Mammary epithelial cell (primary cell): ENCODE measurements at regions not wholly inside any gene's neighbourhood (a gene's known extent, or its start where the extent isn't known, plus 50 kb on each side); places are given as distances from the start of the nearest gene placed in this dataset.

Experiments
- EZH2 ChIP-seq: IDR thresholded peaks from 2 replicates; pipeline ENCODE4 v1.6.1; 2012; ENCODE audit warnings: low read length, inconsistent platforms, borderline replicate concordance
- TF ChIP-seq, protein P1 (sequence below), 2 donors: IDR thresholded peaks in 1 of 2; conservative IDR thresholded peaks in 1 of 2; 2 replicates each; pipeline ENCODE4 v1.5.1; 2011 to 2012; ENCODE audit warnings: inconsistent platforms in 2 of 2, low read length in 2 of 2, mild to moderate bottlenecking in 2 of 2, control low read depth in 1 of 2, low read depth in 1 of 2; ENCODE audit not compliant: insufficient read depth in 1 of 2; ENCODE audit errors: extremely low read depth in 1 of 2

DNA sequence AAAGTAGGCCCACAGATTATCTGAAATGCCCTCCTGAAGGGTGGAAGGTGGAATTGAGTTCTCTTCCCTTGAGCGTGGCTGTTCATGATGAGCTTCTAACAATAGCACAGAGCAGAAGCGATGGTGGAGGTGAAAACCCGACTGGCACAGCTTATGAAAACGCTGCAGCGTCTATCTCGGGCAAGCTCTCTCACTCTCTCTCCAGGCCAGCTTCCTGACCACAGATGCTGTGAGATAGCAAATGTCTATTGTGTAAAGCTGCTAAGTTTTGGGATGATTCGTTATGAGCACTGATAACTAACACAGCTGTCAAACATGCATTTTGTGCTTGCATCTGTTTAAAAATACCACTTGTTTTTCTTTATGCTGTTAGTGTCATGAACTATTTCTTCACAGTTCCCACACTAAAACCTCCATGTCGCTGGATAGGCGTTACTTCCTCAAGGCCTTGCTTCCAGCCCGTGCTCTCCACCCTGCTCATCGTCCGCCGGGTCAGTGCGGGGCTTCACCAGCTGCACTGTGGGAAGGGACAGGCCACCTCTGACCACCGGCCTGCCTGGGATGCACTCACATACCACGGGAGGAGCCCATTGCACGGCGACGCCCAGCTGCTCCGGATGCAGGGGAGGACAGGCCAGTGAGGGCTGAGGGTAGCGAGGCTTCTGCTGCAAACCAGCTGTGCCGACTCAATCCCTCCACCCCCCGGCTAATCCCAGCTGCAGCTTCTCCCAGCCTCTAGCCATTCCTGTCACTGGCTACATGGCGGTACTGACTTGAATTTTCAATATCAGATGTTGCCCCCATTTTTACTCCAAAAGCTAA lies 60.0 kb upstream of the OTOS start:
- TF ChIP-seq, protein P1, sequence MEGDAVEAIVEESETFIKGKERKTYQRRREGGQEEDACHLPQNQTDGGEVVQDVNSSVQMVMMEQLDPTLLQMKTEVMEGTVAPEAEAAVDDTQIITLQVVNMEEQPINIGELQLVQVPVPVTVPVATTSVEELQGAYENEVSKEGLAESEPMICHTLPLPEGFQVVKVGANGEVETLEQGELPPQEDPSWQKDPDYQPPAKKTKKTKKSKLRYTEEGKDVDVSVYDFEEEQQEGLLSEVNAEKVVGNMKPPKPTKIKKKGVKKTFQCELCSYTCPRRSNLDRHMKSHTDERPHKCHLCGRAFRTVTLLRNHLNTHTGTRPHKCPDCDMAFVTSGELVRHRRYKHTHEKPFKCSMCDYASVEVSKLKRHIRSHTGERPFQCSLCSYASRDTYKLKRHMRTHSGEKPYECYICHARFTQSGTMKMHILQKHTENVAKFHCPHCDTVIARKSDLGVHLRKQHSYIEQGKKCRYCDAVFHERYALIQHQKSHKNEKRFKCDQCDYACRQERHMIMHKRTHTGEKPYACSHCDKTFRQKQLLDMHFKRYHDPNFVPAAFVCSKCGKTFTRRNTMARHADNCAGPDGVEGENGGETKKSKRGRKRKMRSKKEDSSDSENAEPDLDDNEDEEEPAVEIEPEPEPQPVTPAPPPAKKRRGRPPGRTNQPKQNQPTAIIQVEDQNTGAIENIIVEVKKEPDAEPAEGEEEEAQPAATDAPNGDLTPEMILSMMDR (conservative IDR thresholded peaks at IDR 0.05 in 1 of 2, IDR thresholded peaks at IDR 0.05 in 1 of 2; ENCODE audit: extremely low read depth in 1 of 2, insufficient read depth in 1 of 2, low read depth in 1 of 2, low read length in 2 of 2), result no peak
- TF ChIP-seq EZH2, result no peak
